ENCODE measurements at regions not wholly inside any gene's neighbourhood (a gene's known extent, or its start where the extent isn't known, plus 50 kb on each side); places are given as distances from the start of the nearest gene placed in this dataset.

- Histone ChIP-seq H3K36me3 (ENCODE audit: control insufficient read depth in 2 of 2, extremely low read depth in 1 of 2, insufficient read depth in 2 of 2, low read length in 2 of 2) (no peaks in the 10 kb centered on the region), H3K27ac (ENCODE audit: insufficient read depth, low read depth, low read length) (no peak overlapping the region), H3K4me1 (ENCODE audit: control insufficient read depth, extremely low read depth, insufficient read depth, low read length) (peaks cover 11% of the 10 kb centered on the region), H3K4me2 (ENCODE audit: insufficient read depth, low read length) (no peak overlapping the region), H3K9me1 (replicated peaks; ENCODE audit: control insufficient read depth, extremely low read depth, insufficient read depth, low read length) (no peaks in the 10 kb centered on the region), H3K4me3 (replicated peaks in 1 of 3; ENCODE audit: insufficient read depth in 1 of 3, low read depth in 1 of 3, low read length in 3 of 3) (no peak overlapping the region), H4K20me1 (replicated peaks; ENCODE audit: control insufficient read depth, extremely low read depth, insufficient read depth, low read length) (no peaks in the 10 kb centered on the region), H3K9me3 (replicated peaks; ENCODE audit: control insufficient read depth, insufficient read depth, low read length) (no peaks in the 10 kb centered on the region), H3K79me2 (ENCODE audit: control insufficient read depth, insufficient read depth, low read length) (no peaks in the 10 kb centered on the region), H2AFZ (ENCODE audit: low read depth, low read length) (no peak overlapping the region), H3K9ac (replicated peaks; ENCODE audit: extremely low read depth, insufficient read depth, low read length) (no peak overlapping the region), H3K27me3 (ENCODE audit: control insufficient read depth in 2 of 2, insufficient read depth in 2 of 2, low read length in 2 of 2) (no peaks in the 10 kb centered on the region)
- BruUV-seq (replicated peaks): no TSS peak
- dilution Hi-C loops (cut with MboI; ENCODE audit: extremely low pct_ligation_motif_present, low sequenced_read_pairs): no loop called here
- no peak for TF ChIP-seq POLR2A (IDR thresholded peaks at IDR 0.05; ENCODE audit: low read depth, low read length)
- TF ChIP-seq CTCF (IDR thresholded peaks at IDR 0.05; ENCODE audit: extremely low read depth in 1 of 2, insufficient read depth in 1 of 2, low read depth in 1 of 2, low read length in 2 of 2): no peak
- no peak for TF ChIP-seq JUN (IDR thresholded peaks at IDR 0.05; ENCODE audit: borderline replicate concordance, insufficient read depth, insufficient read length, low read depth)
- no peak for TF ChIP-seq GATA2 (IDR thresholded peaks at IDR 0.05; ENCODE audit: insufficient read depth, insufficient read length, low read depth, low read length)
- TF ChIP-seq MAX (IDR thresholded peaks at IDR 0.05; ENCODE audit: insufficient read depth, insufficient read length): no peak
- no peak for TF ChIP-seq MYC (IDR thresholded peaks at IDR 0.05; ENCODE audit: low read depth, low read length)
- no peak for TF ChIP-seq FOS (IDR thresholded peaks at IDR 0.05; ENCODE audit: borderline replicate concordance, insufficient read depth, low read length)
- no peak for TF ChIP-seq EZH2 (IDR thresholded peaks at IDR 0.05; ENCODE audit: borderline replicate concordance, low read depth, low read length, severe bottlenecking)
- TF ChIP-seq POLR2AphosphoS5 (IDR thresholded peaks at IDR 0.05; ENCODE audit: insufficient read depth, low read depth, low read length): no peak
- DNase-seq (ENCODE audit: low read depth, low spot score) (no peak), FAIRE-seq (no peak)
- ChIA-PET POLR2A (no interaction called here), CTCF (no interaction called here)
- intact Hi-C loops (cut with micrococcal nuclease): loop anchor here (10.0 kb wide), 2 partner anchors 1023 to 1067 kb away; partner anchors contain the start of gene CARD19
These were observed 77.4 kb downstream of the PTPDC1 start for GRCh38 chr9:94161673-94162072.
